ENCODE measurements at regions not wholly inside any gene's neighbourhood (a gene's known extent, or its start where the extent isn't known, plus 50 kb on each side); places are given as distances from the start of the nearest gene placed in this dataset.

DNA sequence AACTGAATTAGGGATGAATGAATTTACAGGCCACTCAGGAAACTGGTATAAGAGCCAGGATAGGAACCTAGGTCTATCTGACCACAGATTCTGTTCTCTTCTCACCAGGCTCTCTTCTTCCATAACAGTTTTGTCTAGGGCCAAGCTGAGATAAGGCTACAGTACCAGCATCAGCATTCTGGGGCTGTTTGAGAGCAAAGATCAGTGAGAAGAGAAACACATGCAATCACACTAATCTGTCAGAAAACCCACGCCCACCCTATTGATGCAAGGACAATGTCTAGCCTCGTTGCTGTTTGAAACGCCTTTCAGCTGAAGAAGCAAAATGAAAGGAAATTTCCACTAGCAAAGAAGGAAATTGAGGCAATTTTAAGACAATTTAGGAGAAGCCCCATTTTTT, 137.7 kb downstream of the LCA5 start (continued):
- TF ChIP-seq FOXP1 (IDR thresholded peaks at IDR 0.05) (no peak), FOXP1 (CRISPR knock-in tag; IDR thresholded peaks at IDR 0.05) (peak; percentile 49; the same call in 1 of the 2 replicates), ZNF121 (CRISPR knock-in tag; IDR thresholded peaks at IDR 0.05) (no peak), RXRB (CRISPR knock-in tag; IDR thresholded peaks at IDR 0.05; ENCODE audit: borderline replicate concordance) (peak; percentile 38; the same call in 1 of the 2 replicates), ZNF432 (CRISPR knock-in tag; IDR thresholded peaks at IDR 0.05; ENCODE audit: borderline replicate concordance) (no peak), MEIS1 (CRISPR knock-in tag; IDR thresholded peaks at IDR 0.05; ENCODE audit: borderline replicate concordance) (peak; percentile 43; the same call in 1 of the 2 replicates), ZMYM4 (CRISPR knock-in tag; IDR thresholded peaks at IDR 0.05) (peak; percentile 80), NCOR1 (IDR thresholded peaks at IDR 0.05; ENCODE audit: borderline replicate concordance, low read length) (peak; percentile 41; the same call in 1 of the 2 replicates), ZFP36L2 (CRISPR knock-in tag; IDR thresholded peaks at IDR 0.05) (no peak), ZNF101 (CRISPR knock-in tag; IDR thresholded peaks at IDR 0.05; ENCODE audit: borderline replicate concordance, low read depth) (no peak), ZNF44 (CRISPR knock-in tag; IDR thresholded peaks at IDR 0.05) (0 out of 2 replicates have a peak, but pooled peaks have one; percentile 44), ZNF768 (CRISPR knock-in tag; IDR thresholded peaks at IDR 0.05) (no peak), HDAC1 (CRISPR knock-in tag; IDR thresholded peaks at IDR 0.05) (peak; percentile 63), MAFF (IDR thresholded peaks at IDR 0.05; ENCODE audit: low read depth, low read length) (peak; percentile 28; the same call in 1 of the 2 replicates), RARG (CRISPR knock-in tag; IDR thresholded peaks at IDR 0.05; ENCODE audit: low read depth) (no peak), SMAD9 (CRISPR knock-in tag; IDR thresholded peaks at IDR 0.05) (no peak)
- TF ChIP-seq, protein P1, sequence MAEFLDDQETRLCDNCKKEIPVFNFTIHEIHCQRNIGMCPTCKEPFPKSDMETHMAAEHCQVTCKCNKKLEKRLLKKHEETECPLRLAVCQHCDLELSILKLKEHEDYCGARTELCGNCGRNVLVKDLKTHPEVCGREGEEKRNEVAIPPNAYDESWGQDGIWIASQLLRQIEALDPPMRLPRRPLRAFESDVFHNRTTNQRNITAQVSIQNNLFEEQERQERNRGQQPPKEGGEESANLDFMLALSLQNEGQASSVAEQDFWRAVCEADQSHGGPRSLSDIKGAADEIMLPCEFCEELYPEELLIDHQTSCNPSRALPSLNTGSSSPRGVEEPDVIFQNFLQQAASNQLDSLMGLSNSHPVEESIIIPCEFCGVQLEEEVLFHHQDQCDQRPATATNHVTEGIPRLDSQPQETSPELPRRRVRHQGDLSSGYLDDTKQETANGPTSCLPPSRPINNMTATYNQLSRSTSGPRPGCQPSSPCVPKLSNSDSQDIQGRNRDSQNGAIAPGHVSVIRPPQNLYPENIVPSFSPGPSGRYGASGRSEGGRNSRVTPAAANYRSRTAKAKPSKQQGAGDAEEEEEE (CRISPR knock-in tag; IDR thresholded peaks at IDR 0.05; ENCODE audit: borderline replicate concordance), result no peak
- TF ChIP-seq, protein P2, sequence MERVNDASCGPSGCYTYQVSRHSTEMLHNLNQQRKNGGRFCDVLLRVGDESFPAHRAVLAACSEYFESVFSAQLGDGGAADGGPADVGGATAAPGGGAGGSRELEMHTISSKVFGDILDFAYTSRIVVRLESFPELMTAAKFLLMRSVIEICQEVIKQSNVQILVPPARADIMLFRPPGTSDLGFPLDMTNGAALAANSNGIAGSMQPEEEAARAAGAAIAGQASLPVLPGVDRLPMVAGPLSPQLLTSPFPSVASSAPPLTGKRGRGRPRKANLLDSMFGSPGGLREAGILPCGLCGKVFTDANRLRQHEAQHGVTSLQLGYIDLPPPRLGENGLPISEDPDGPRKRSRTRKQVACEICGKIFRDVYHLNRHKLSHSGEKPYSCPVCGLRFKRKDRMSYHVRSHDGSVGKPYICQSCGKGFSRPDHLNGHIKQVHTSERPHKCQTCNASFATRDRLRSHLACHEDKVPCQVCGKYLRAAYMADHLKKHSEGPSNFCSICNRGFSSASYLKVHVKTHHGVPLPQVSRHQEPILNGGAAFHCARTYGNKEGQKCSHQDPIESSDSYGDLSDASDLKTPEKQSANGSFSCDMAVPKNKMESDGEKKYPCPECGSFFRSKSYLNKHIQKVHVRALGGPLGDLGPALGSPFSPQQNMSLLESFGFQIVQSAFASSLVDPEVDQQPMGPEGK (CRISPR knock-in tag; IDR thresholded peaks at IDR 0.05), result 0 out of 2 replicates have a peak, but pooled peaks have one; percentile 18
- TF ChIP-seq, protein P3, sequence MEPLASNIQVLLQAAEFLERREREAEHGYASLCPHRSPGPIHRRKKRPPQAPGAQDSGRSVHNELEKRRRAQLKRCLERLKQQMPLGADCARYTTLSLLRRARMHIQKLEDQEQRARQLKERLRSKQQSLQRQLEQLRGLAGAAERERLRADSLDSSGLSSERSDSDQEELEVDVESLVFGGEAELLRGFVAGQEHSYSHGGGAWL (CRISPR knock-in tag; IDR thresholded peaks at IDR 0.05), result no peak
- TF ChIP-seq, protein P4, sequence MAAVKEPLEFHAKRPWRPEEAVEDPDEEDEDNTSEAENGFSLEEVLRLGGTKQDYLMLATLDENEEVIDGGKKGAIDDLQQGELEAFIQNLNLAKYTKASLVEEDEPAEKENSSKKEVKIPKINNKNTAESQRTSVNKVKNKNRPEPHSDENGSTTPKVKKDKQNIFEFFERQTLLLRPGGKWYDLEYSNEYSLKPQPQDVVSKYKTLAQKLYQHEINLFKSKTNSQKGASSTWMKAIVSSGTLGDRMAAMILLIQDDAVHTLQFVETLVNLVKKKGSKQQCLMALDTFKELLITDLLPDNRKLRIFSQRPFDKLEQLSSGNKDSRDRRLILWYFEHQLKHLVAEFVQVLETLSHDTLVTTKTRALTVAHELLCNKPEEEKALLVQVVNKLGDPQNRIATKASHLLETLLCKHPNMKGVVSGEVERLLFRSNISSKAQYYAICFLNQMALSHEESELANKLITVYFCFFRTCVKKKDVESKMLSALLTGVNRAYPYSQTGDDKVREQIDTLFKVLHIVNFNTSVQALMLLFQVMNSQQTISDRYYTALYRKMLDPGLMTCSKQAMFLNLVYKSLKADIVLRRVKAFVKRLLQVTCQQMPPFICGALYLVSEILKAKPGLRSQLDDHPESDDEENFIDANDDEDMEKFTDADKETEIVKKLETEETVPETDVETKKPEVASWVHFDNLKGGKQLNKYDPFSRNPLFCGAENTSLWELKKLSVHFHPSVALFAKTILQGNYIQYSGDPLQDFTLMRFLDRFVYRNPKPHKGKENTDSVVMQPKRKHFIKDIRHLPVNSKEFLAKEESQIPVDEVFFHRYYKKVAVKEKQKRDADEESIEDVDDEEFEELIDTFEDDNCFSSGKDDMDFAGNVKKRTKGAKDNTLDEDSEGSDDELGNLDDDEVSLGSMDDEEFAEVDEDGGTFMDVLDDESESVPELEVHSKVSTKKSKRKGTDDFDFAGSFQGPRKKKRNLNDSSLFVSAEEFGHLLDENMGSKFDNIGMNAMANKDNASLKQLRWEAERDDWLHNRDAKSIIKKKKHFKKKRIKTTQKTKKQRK (IDR thresholded peaks at IDR 0.05; ENCODE audit: low read length), result no peak
- TF ChIP-seq, protein P5, sequence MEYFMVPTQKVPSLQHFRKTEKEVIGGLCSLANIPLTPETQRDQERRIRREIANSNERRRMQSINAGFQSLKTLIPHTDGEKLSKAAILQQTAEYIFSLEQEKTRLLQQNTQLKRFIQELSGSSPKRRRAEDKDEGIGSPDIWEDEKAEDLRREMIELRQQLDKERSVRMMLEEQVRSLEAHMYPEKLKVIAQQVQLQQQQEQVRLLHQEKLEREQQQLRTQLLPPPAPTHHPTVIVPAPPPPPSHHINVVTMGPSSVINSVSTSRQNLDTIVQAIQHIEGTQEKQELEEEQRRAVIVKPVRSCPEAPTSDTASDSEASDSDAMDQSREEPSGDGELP (IDR thresholded peaks at IDR 0.05; ENCODE audit: borderline replicate concordance, low read depth), result peak; percentile 25; the same call in 1 of the 2 replicates

Data from HepG2 (cell line).